ENCODE measurements at regions not wholly inside any gene's neighbourhood (a gene's known extent, or its start where the extent isn't known, plus 50 kb on each side); places are given as distances from the start of the nearest gene placed in this dataset.

- no peak for DNase-seq
These were observed 164.4 kb upstream of the KLHL29 start for GRCh38 chr2:23220513-23221094.

GRCh38 chr2:23221236-23221635 lies 163.7 kb upstream of the KLHL29 start:
- DNase-seq: no peak

- DNase-seq: no peak
These were observed 163.1 kb upstream of the KLHL29 start for GRCh38 chr2:23221901-23222300.

GRCh38 chr2:23230885-23231284 lies 154.1 kb upstream of the KLHL29 start:
- no peak for DNase-seq

- no peak for DNase-seq
These were observed 153.1 kb upstream of the KLHL29 start for GRCh38 chr2:23231865-23232264.

- DNase-seq: no peak
These were observed 149.7 kb upstream of the KLHL29 start for GRCh38 chr2:23235292-23235691.

GRCh38 chr2:23235736-23236135 lies 149.2 kb upstream of the KLHL29 start:
- DNase-seq: no peak

- no peak for DNase-seq
These were observed 147.8 kb upstream of the KLHL29 start for GRCh38 chr2:23237147-23237546.

- no peak for DNase-seq
These were observed 146.8 kb upstream of the KLHL29 start for GRCh38 chr2:23238011-23238657.

- DNase-seq: no peak
These were observed 145.6 kb upstream of the KLHL29 start for GRCh38 chr2:23239374-23239773.

- no peak for DNase-seq
These were observed 143.9 kb upstream of the KLHL29 start for GRCh38 chr2:23241121-23241520.

- no peak for DNase-seq
These were observed 143.3 kb upstream of the KLHL29 start for GRCh38 chr2:23241611-23242245.

GRCh38 chr2:23243073-23243659 lies 141.8 kb upstream of the KLHL29 start:
- DNase-seq: no peak

- DNase-seq: no peak
These were observed 140.4 kb upstream of the KLHL29 start for GRCh38 chr2:23244617-23245016.

- DNase-seq: no peak
These were observed 137.8 kb upstream of the KLHL29 start for GRCh38 chr2:23246992-23247683.

GRCh38 chr2:23248667-23249066 lies 136.3 kb upstream of the KLHL29 start:
- no peak for DNase-seq

GRCh38 chr2:23249348-23249747 lies 135.6 kb upstream of the KLHL29 start:
- no peak for DNase-seq

GRCh38 chr2:23250371-23250770 lies 134.6 kb upstream of the KLHL29 start:
- DNase-seq: no peak

GRCh38 chr2:23256643-23257042 lies 128.3 kb upstream of the KLHL29 start:
- DNase-seq: no peak

GRCh38 chr2:23260621-23261020 lies 124.4 kb upstream of the KLHL29 start:
- DNase-seq: no peak

- DNase-seq: no peak
These were observed 116.3 kb upstream of the KLHL29 start for GRCh38 chr2:23268467-23269263.

GRCh38 chr2:23269747-23270146 lies 115.2 kb upstream of the KLHL29 start:
- no peak for DNase-seq
